Bone marrow (tissue), 2 donors: ENCODE measurements at regions not wholly inside any gene's neighbourhood (a gene's known extent, or its start where the extent isn't known, plus 50 kb on each side); places are given as distances from the start of the nearest gene placed in this dataset.

ENCODE experiments used
- DNase-seq, 2 donors: peaks; one replicate each; lab custom pipeline; 2025; lab: John Stamatoyannopoulos, UW

DNA sequence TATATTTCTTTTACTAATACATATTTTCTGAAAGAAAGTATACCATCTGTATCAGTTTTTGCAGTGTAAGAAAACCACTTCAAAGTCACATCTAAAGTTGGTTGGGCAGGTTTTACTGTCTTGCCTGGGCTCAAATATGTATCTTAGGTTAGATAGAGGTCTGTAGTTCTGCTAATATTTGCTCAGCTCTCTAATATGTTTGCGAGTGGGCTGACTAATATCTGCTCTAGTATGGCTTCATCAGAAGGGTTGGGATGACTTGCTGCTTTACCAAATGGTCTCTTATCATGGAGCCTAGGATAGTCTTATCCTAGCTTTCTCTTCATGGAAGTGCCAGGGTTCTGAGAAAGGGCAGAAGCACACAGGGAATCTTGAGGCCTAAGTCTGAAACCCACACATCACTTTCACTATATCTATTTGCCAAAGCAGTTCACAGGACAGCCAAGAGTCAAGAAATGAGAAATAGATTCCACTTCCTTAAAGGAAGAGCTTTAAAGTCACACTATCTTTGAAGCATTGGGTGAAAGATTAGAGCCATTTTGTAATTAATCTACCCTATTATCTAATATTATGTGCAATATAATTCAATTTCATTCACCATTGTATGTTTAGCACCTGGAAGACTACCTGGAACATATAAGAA, 610.0 kb downstream of the KCNJ3 start:
- DNase-seq: no peak

DNA sequence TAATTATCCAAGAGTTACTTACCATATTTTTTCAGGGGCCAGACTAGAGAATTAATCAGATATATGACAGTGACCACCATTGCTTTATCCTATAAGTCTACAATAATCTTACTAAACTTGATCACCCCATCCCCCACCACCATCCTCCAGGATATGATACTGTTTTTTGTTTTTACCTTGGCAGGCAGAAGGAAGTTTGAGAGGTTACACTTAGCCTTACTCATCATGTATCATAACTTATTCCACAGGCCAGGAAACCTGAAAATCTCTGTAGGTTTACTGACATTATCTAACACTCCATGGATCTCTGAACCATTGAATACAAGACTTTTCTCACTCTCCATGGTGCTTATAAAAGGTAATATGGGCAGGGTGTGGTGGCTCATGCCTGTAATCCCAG, 602.7 kb downstream of the KCNJ3 start:
- DNase-seq: no peak

DNA sequence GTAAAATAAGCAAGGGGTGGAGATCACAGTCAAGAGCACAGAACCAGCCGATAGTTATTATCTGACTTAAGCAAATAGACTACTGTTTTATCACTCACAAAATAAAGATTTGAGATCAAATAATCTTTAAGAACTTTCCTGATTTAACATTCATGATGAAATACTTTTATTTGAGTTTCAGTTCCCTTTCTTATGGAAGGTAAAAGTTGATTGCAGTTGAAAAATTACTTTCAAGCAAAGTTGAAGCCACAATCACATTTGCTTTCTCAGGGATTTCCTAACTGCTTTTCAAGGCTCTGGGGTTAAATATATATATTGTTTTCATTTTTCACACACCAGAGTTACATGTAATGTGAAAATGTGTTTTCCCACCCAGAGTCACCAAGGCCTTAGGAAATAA, 599.5 kb downstream of the KCNJ3 start:
- DNase-seq: no peak

DNA sequence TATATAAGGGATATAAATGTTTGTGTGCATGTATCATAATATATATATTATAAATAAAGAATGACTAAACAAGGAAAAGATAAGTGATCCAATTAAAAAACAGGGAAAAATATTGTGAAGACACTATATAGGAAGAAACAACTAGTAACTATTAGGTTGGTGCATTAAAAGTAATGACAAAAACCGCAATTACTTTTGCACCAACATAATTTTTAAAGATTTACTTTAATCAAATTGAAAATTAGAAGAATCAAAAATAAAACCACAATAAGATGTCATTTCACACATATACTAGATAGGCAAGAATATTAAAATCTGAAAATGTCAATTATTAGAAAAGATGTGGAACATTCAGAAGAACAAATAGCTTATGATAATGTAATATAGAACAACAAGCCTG, 595.9 kb downstream of the KCNJ3 start:
- no peak for DNase-seq

DNA sequence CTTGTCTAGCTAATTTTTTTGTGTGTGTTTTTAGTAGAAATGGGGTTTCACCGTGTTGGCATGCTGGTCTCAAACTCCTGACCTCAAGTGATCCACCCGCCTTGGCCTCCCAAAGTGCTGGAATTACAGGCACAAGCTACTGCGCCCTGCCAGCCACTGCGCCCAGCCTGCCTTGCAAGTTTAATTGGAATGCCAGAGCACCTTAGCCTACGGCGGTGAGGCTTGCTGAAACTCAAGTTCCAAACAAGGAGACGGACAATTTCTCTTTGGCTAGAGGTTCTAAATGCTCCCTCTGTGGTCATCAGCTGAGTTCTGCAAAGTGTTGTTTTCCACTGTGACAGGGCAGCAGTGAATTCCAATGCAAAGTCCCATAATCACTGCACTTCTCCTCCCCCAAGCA, 583.4 kb downstream of the KCNJ3 start:
- DNase-seq: no peak

DNA sequence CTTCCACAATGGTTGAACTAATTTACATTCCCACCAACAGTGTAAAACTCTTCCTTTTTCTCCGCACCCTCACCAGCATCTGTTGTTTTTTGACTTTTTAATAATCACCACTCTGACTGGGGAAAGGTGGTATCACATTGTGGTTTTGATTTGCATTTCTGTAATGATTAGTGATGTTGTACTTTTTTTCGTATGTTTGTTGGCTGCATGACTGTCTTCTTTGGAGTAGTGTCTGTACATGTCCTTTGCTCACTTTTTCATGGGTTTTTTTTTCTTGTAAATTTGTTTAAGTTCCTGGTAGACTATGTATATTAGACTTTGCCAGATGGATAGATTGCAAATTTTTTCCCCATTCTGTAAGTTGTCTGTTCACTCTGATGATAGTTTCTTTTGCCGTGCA, 574.8 kb downstream of the KCNJ3 start:
- no peak for DNase-seq

DNA sequence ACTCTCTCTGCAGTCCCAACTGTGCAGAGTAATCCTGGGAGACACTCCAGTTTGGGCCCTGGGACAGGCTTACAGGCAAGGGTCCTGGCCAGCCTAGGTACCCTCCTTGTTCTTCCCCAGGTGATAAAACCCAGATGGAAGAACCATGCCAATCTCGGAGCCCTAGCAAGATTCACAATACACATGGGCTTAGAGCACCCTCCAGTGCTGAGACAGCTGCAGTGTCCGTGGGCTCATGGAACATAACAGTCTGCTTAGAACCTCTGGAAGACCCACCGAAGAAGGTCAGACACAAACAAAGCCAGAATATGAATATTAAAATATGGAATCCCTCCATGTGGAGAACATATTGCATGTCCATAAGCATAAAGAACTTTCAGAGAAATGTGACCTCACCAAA, 568.1 kb downstream of the KCNJ3 start:
- DNase-seq: no peak

DNA sequence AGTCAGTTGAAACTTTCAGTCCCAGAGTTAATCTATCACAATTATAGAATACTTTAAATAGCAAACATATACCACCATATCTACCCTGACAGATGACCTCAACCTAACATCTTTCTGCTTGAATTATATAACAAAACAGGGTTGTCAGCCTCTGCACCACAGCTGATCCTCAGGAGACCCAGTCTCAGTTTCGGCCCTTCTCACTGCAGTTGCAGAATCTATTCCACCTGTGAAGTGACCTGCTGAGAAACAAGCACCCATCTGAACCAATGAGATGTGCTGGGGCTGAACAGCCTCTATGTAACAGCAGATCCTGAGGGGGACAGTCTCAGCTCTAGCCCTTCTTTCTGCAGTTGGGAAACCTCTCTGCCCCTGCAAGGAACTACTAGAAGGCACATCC, 567.6 kb downstream of the KCNJ3 start:
- DNase-seq: no peak

DNA sequence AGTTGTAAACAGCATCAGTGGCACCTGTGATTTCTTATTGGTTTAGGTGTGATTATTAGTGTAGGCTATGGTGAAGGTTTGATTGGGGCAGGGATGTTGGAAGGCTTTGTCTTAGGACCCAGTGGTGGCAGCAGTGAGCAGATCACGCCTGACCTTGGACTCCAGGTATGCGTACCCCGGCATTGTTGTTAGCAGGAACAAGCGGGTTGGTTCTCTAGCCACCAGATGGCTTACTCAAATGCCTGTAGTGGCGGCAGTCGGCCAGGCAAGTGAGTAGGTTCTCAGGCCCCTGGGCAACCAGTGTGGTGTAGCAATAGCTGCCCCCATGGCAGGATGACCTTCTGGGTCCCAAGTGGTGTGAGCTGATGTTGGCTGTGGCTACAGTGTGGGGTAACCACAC, 558.3 kb downstream of the KCNJ3 start:
- DNase-seq: no peak

DNA sequence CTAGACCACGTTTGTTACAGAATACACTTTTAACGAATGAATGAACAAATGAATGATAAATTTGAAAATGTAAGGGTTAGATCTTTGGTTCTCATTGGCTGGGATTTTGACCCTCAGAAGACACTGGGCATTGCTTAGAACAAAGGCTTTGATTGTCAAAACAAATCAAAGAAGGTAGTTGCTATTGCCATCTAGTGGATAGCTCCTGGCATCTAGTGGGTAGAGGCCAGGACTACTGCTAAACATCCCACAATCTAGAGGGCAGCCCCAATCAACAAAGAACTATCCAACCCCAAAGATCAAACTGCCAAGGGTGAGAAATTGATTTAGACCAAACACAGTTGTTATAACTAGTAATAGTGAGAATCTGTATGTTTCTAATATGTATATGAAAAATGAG, 552.3 kb downstream of the KCNJ3 start:
- no peak for DNase-seq

DNA sequence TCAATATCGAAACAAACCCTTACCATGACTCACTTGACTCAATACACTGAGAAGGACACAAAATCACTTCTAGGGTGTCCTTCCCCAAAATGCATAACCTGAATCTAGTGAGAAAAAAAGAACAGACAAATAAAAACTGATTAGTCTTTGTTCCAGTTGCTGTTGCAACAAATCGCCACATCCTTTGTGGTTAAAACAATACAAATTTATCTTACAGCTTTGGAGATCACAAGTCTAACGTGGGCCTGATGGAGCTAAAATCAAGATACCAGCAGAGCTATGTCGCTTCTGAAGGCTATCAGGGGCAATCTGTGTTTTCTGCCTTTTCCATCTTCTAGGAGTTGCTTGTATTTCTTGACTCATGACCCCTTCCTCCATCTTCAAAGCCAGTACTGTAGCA, 541.7 kb downstream of the KCNJ3 start:
- no peak for DNase-seq

DNA sequence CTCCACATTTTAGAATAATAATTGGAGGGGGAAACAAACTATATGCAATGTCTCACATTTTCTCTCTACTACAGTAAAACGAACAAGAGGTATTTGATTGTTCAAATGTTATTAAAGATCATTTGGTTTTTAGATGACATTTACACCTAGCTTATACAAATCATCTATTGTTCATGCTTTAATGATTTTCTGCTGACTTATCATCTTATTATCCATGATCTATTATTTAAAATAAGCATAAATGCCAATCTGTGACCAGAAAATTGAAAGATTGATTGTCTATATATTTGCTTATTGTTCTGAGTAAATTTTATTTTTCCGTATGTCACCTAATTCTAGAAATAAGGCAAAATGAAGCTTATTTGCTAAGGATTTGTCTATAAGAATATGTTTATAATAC, 537.2 kb downstream of the KCNJ3 start:
- DNase-seq: no peak

DNA sequence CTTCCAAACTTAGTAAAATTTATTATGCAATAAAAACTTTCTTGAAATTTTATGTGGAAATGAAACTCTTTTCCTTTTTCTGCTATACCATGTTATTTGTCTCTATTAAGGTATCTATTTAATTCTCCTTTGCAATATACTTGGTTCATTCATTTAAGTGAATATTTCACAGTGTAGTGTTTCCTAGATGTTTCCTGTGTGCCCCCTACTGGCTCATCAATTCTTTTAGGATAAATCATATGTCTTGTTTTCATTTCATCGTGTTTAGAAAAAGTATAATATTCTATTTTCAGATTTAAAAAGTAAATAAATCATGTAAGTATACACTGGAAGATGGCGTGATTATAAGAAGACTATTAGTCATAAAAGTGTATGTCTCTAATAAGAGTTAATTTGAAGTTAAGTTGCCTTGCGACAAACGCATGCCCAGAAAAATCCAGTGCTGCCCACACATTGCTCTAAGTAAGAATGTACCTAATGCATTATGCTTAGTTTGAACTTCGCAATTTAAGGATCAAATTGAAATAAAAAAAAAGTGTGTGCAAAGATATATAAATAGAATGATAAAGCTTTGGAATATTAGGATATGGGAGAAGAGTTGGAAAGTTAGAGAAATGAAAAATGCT, 525.4 kb downstream of the KCNJ3 start:
- DNase-seq: no peak

DNA sequence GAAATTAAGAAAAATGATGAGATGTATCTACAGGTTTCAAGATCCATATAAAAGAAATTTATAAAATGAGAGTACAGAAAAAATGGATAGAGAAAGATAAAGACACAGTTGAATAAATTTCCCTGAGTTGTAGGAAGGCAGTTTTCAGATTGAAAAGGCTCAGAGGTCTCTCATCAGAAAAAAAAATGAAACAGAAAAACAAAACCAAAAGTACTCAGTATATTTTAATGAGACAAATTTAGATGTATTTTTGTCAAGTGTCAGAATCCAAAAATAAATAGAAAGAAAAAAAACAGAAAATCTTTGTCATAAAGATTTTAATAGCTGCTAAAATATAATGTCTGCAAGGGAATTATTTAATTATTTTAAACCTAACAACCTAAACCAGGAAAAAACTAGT, 520.5 kb downstream of the KCNJ3 start:
- DNase-seq: no peak

DNA sequence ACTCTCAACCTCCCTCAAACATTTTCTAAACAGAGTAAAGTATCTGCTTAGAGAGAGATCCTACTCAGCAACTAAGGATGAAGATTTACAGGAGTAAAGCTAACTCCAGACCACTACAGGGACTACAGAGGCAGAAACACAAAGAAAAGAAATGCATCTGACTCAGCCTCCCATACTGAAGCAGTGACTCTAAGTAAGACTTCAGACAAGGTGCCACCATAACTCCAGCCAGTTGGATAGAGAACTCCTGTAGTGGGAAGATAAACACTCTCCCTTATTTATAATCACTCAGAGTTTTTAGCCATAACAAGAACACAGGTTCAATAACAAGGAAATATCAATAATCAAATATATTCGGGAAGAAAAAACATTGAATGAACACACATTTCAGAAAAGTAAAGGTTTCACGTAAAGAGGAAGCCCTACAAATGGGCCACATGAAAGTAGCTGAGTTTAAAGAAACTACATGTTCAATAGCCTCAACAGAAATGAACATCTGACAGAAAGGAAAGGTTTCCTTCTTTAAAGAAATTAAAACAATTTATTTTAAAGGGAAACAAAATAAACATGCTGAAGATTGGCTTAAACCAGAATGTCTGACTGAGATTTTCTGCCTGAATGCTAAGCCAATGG, 519.9 kb downstream of the KCNJ3 start:
- DNase-seq: no peak

DNA sequence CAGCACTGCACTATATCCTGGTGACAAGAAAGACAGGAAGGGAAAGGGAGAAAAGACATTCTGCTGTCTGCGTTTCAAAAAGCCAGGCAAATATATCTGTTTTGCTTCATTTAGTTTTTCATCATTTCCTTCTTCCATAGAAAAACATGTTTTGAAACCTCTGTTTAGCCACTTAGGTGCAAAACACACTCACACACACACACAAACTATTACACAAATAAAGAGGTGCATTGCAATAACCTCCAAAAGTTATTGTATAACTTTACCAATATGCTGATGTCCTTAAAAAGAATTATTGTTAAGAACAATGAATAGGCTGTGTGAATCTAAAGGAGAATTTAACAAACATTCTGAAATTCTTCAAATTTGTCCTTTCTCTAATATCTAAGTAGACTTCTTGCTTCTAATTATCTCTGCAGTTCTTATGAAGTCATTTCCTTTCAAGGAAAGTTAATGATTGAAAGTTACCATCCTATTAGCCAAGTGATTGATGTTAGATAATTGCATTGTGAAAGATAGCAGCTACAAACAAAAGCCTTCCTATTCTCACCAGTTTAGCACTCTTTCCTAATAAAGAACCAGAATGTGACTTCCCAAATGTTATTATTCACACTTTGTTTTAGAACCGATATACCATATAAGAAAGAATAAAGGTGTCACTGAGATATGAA, 516.7 kb downstream of the KCNJ3 start:
- DNase-seq: no peak

DNA sequence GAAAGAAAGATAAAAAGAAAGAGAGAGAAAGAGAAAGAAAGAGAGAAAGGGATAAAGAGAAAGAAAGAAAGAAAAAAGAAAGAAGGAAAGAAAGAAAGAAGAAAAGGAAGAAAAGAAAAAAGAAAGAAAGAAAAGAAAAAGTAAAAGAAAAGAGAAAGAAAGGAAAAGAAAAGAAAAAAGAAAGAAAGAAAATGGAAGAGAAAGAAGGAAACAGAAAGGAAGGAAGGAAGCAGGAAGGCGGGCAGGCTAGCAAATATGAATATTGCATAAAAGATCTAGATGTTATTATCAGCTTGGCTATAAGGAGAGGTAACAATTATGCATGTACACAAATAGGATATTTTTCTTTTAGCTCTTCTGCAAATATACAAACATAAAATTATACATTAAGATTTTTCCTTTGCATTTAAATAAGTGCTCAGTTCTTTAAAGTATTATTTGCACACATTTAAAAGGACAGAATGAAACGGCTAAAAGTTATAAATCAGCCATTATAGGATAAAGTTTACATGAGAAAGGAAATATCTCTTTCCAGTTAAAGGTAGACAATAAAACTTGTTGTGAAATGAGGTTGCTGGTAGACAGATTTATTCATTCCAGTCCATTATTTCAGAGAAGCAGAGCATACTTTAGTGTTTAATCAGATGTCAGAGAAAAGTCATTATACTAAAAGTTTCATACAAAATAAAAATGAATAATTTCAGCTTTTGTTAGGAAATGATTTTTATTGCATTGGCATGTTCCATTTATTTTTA, 511.4 kb downstream of the KCNJ3 start:
- no peak for DNase-seq

DNA sequence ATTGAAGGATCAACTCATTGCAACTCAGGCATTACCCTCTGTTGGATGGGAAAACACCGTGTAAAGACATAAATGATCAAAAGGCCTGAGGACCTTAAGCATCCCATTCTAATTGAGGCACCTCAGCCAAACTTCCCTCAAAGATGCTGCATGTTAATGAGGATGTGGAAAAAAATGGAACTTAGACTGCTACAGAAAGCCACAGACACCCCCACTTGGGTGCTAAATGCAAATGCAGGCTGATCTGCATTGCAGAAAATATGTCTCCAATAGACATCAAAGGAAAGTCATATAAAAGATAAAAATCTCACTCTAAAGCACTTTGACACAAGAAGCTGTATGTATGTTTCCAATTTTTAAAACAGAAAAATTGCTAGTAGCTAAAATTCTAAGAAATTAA, 504.7 kb downstream of the KCNJ3 start:
- no peak for DNase-seq

DNA sequence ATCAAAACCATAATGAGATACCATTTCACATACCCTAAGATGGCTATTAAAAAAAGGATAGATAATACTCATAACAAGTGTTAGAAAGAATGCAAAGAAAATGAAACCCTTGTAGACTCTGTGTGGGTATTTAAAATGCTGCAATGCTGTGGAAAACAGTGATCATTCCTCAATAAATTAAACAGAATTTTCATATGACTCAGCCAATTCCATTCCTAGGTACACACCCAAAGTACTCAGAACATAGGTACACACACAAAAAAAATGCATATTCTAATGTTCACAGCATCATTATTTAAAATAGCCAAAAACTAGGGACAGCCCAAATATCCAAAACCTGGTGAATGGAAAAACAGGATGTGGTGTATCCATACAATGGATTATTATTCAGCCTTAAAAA, 502.3 kb downstream of the KCNJ3 start:
- DNase-seq: no peak

DNA sequence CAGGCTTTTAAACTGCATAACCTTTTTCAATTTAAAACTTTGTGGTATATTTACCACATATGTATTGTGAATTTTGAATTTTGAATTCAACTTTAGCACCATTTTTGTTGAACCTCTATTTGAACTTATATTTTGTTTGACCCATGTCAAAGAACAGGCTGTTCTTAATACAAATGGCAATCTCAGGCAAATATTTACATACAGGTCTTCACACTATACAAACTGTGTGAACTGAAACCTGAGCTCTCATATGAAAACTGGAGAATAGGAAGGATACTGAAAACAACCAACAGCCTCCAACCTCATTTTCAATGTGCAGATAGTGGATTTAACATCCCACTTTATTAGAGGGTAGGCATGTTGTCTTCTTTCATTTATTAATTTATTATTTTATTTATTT, 491.8 kb downstream of the KCNJ3 start:
- no peak for DNase-seq

DNA sequence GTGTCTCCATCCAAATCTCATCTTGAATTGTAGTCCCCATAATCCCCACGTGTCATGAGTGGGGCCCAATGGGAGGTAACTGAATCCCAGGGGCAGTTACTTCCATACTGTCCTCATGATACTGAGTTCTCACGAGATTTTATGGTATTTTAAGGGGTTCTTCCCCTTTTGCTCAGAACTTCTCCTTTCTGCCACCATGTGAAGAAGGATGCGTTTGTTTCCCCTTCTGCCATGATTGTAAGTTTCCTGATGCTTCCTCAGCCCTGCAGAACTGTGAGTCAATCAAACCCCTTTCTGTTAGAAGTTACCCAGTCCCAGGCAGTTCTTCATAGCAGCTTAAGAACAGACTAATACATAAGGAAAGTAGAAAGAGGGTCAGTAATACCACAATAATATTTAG, 480.4 kb downstream of the KCNJ3 start:
- no peak for DNase-seq

DNA sequence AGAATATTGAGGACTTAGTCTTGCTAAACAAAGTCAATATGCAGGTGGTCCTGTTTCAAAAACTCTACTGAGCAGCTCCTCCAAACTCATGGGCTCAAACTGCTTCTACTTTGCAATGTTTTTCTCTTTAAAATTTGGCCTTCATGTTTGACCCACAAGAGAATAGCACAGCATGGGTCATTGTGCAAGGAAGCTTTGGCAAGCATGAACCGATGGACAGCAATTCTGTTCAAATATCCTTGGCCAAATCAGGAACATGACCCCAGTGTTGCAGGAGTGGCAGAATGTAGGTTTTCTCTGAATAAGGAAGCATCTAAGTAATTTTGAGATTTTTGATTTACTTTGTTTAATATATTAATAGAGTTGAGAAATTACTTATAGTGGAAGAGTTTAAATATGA, 477.9 kb downstream of the KCNJ3 start:
- DNase-seq: no peak

DNA sequence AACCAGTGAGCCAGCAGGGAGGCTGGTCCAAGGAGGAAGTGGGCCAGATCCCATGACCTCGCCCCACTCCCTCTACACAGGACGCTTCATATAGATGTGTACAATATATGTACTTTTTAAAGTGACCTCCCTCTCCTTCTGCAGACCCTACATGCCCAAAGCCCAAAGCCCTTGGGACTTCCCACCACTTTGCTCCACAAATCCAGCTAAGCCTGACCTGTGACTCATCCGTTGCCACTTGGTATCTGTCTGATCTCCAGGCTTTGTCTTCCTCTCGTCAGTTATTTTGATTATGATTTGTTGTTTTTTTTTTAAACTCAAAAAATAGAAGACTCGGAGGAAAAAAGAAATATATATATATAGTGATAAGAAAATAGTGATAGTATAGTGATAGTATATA, 470.8 kb downstream of the KCNJ3 start:
- DNase-seq: no peak
